T-helper 17 cell (primary cell): ENCODE measurements at regions not wholly inside any gene's neighbourhood (a gene's known extent, or its start where the extent isn't known, plus 50 kb on each side); places are given as distances from the start of the nearest gene placed in this dataset.

Experiments used
- ATAC-seq: fragments of 150-1000 bp; cut with Tn5 transposase; 2 replicates; pipeline ENCODE4 v1.10.0; 2021; ENCODE audit warnings: mild to moderate bottlenecking, moderate library complexity
- DNase-seq, 3 donors: peaks; one replicate each; pipeline versions ENCODE4 v3.0.0 to v3.0.0-alpha.2; 2020 to 2021
- H3K9me3 ChIP-seq: one replicate; pipeline ENCODE4 v1.7.0; 2013; ENCODE audit warnings: low read length, mild to moderate bottlenecking; ENCODE audit not compliant: control insufficient read depth, poor library complexity, severe bottlenecking
- H3K27ac Mint-ChIP-seq: one replicate; pipeline ENCODE4 v1.8.0; 2022; ENCODE audit warnings: mild to moderate bottlenecking, moderate library complexity, mixed read lengths
- H3K27me3 Mint-ChIP-seq: one replicate; pipeline ENCODE4 v1.8.0; 2022; ENCODE audit warnings: mixed read lengths
- H3K36me3 Mint-ChIP-seq: one replicate; pipeline ENCODE4 v1.8.0; 2022; ENCODE audit warnings: low read depth, mixed read lengths
- H3K4me1 Mint-ChIP-seq: one replicate; pipeline ENCODE4 v1.8.0; 2022; ENCODE audit warnings: mild to moderate bottlenecking, mixed read lengths
- H3K4me3 Mint-ChIP-seq: one replicate; pipeline ENCODE4 v1.8.0; 2022; ENCODE audit warnings: mild to moderate bottlenecking, moderate library complexity, mixed read lengths

- Mint-ChIP-seq H3K36me3 (no peaks in the 10 kb centered on the region), H3K4me1 (peaks cover 2% of the 10 kb centered on the region), H3K27ac (no peak overlapping the region), H3K4me3 (no peak overlapping the region), H3K27me3 (peaks cover 26% of the 10 kb centered on the region)
- no peaks in the 10 kb centered on the region for H3K9me3 ChIP-seq
- no peak for ATAC-seq
- no peak for DNase-seq
Observed at GRCh38 chr6:170099387-170099786, 191.5 kb downstream of the DLL1 start.

GRCh38 chr6:170098428-170099170 is 192.3 kb downstream of the DLL1 start:
- H3K4me1 Mint-ChIP-seq = peaks cover 2% of the 10 kb centered on the region
- peaks cover 26% of the 10 kb centered on the region for H3K27me3 Mint-ChIP-seq
- H3K9me3 ChIP-seq = no peaks in the 10 kb centered on the region
- H3K36me3 Mint-ChIP-seq = no peaks in the 10 kb centered on the region
- H3K4me3 Mint-ChIP-seq = no peak overlapping the region
- H3K27ac Mint-ChIP-seq = no peak overlapping the region
- ATAC-seq (no peak), DNase-seq (no peak)

- H3K4me3 Mint-ChIP-seq = no peak overlapping the region
- no peak overlapping the region for H3K27ac Mint-ChIP-seq
- no peaks in the 10 kb centered on the region for H3K36me3 Mint-ChIP-seq
- H3K9me3 ChIP-seq = no peaks in the 10 kb centered on the region
- peaks cover 2% of the 10 kb centered on the region for H3K4me1 Mint-ChIP-seq
- H3K27me3 Mint-ChIP-seq = peaks cover 26% of the 10 kb centered on the region
- ATAC-seq (no peak), DNase-seq (no peak)
Observed at GRCh38 chr6:170097505-170098427, 193.1 kb downstream of the DLL1 start.

- H3K4me3 Mint-ChIP-seq = no peak overlapping the region
- H3K4me1 Mint-ChIP-seq = peaks cover 2% of the 10 kb centered on the region
- H3K27me3 Mint-ChIP-seq = peaks cover 26% of the 10 kb centered on the region
- H3K9me3 ChIP-seq = no peaks in the 10 kb centered on the region
- no peak for DNase-seq
- no peak for ATAC-seq
- H3K36me3 Mint-ChIP-seq = no peaks in the 10 kb centered on the region
- no peak overlapping the region for H3K27ac Mint-ChIP-seq
Observed at GRCh38 chr6:170096803-170097504, 193.9 kb downstream of the DLL1 start.

- peaks cover 26% of the 10 kb centered on the region for H3K27me3 Mint-ChIP-seq
- no peak overlapping the region for H3K4me3 Mint-ChIP-seq
- ATAC-seq (no peak), DNase-seq (no peak)
- H3K27ac Mint-ChIP-seq = no peak overlapping the region
- no peaks in the 10 kb centered on the region for H3K9me3 ChIP-seq
- H3K4me1 Mint-ChIP-seq = peaks cover 2% of the 10 kb centered on the region
- H3K36me3 Mint-ChIP-seq = no peaks in the 10 kb centered on the region
Observed at GRCh38 chr6:170096191-170096802, 194.6 kb downstream of the DLL1 start.

GRCh38 chr6:170095273-170095981 is 195.5 kb downstream of the DLL1 start:
- DNase-seq = no peak
- H3K36me3 Mint-ChIP-seq = no peaks in the 10 kb centered on the region
- no peaks in the 10 kb centered on the region for H3K9me3 ChIP-seq
- H3K4me3 Mint-ChIP-seq = no peak overlapping the region
- peaks cover 7% of the 10 kb centered on the region for H3K4me1 Mint-ChIP-seq
- H3K27me3 Mint-ChIP-seq = peaks cover 26% of the 10 kb centered on the region
- no peak overlapping the region for H3K27ac Mint-ChIP-seq
- ATAC-seq = no peak

GRCh38 chr6:170094686-170095272 is 196.1 kb downstream of the DLL1 start:
- H3K36me3 Mint-ChIP-seq = no peaks in the 10 kb centered on the region
- no peaks in the 10 kb centered on the region for H3K9me3 ChIP-seq
- H3K27me3 Mint-ChIP-seq = peaks cover 26% of the 10 kb centered on the region
- ATAC-seq = no peak
- H3K4me1 Mint-ChIP-seq = peaks cover 14% of the 10 kb centered on the region
- no peak for DNase-seq
- no peak overlapping the region for H3K4me3 Mint-ChIP-seq
- no peak overlapping the region for H3K27ac Mint-ChIP-seq

GRCh38 chr6:170093658-170094596 is 197.0 kb downstream of the DLL1 start:
- no peak overlapping the region for H3K4me3 Mint-ChIP-seq
- H3K27ac Mint-ChIP-seq = no peak overlapping the region
- H3K27me3 Mint-ChIP-seq = peaks cover 26% of the 10 kb centered on the region
- no peak for DNase-seq
- H3K36me3 Mint-ChIP-seq = no peaks in the 10 kb centered on the region
- no peaks in the 10 kb centered on the region for H3K9me3 ChIP-seq
- peaks cover 21% of the 10 kb centered on the region for H3K4me1 Mint-ChIP-seq
- ATAC-seq = no peak

- Mint-ChIP-seq H3K27me3 (peaks cover 26% of the 10 kb centered on the region), H3K4me1 (peaks cover 24% of the 10 kb centered on the region), H3K4me3 (no peak overlapping the region), H3K36me3 (no peaks in the 10 kb centered on the region), H3K27ac (no peak overlapping the region)
- no peak for ATAC-seq
- no peaks in the 10 kb centered on the region for H3K9me3 ChIP-seq
- DNase-seq = no peak
Observed at GRCh38 chr6:170093276-170093657, 197.6 kb downstream of the DLL1 start.

GRCh38 chr6:170092826-170093225 is 198.1 kb downstream of the DLL1 start:
- Mint-ChIP-seq H3K27me3 (peaks cover 22% of the 10 kb centered on the region), H3K4me3 (no peak overlapping the region), H3K27ac (no peak overlapping the region), H3K4me1 (peaks cover 27% of the 10 kb centered on the region), H3K36me3 (peaks cover 2% of the 10 kb centered on the region)
- no peaks in the 10 kb centered on the region for H3K9me3 ChIP-seq
- no peak for ATAC-seq
- no peak for DNase-seq

GRCh38 chr6:170091639-170092579 is 199.0 kb downstream of the DLL1 start:
- peak in 1 of 3 donors; percentile 3 for DNase-seq
- Mint-ChIP-seq H3K27me3 (peaks cover 13% of the 10 kb centered on the region), H3K4me1 (peaks cover 28% of the 10 kb centered on the region), H3K4me3 (no peak overlapping the region), H3K27ac (no peak overlapping the region), H3K36me3 (peaks cover 2% of the 10 kb centered on the region)
- H3K9me3 ChIP-seq = no peaks in the 10 kb centered on the region
- no peak for ATAC-seq
